WTC11 (cell line): ENCODE measurements at regions not wholly inside any gene's neighbourhood (a gene's known extent, or its start where the extent isn't known, plus 50 kb on each side); places are given as distances from the start of the nearest gene placed in this dataset.

ENCODE experiments used
- JAZF1 ChIP-seq: fragments of 250-450 bp; sonication (Bioruptor Pico); IDR thresholded peaks from 2 replicates; pipeline ENCODE4 v1.9.0; 2021; ENCODE audit warnings: moderate library complexity, mild to moderate bottlenecking, inconsistent platforms
- JUN ChIP-seq: sonication (generic); formaldehyde crosslinking; IDR thresholded peaks from 2 replicates; pipeline ENCODE4 v1.8.0; 2023; ENCODE audit warnings: mild to moderate bottlenecking, missing genetic modification reagents
- KAT7 ChIP-seq: sonication (generic); formaldehyde crosslinking; IDR thresholded peaks from 2 replicates; pipeline ENCODE4 v1.8.1; 2023; ENCODE audit warnings: missing genetic modification reagents, mild to moderate bottlenecking, borderline replicate concordance
- TF ChIP-seq, protein P1 (sequence below): fragments of 200-600 bp; IDR thresholded peaks from 2 replicates; pipeline ENCODE4 v1.8.0; 2022; ENCODE audit warnings: antibody characterized with exemption

DNA sequence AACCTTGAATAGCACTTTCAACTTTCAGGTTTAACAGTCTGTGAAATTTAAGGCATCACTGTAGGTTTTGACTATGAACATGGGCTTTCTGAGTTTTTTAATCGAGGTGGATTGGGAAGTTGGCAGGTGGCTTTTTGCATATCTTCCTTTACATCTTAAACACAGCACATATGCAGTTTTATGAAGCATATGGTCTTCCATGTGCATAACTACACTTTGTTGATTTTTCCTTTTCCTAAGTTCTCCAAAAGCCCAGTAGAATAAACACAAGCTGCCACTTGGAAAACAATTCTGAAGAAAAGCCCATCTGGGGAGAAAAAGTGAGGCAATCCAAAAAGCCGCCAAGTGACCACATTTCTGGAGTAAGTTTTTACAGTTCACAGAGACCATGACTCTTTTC lies 236.5 kb upstream of the IL12B start:
- TF ChIP-seq JUN (CRISPR knock-in tag) (no peak), KAT7 (no peak), JAZF1 (no peak)
- TF ChIP-seq, protein P1, sequence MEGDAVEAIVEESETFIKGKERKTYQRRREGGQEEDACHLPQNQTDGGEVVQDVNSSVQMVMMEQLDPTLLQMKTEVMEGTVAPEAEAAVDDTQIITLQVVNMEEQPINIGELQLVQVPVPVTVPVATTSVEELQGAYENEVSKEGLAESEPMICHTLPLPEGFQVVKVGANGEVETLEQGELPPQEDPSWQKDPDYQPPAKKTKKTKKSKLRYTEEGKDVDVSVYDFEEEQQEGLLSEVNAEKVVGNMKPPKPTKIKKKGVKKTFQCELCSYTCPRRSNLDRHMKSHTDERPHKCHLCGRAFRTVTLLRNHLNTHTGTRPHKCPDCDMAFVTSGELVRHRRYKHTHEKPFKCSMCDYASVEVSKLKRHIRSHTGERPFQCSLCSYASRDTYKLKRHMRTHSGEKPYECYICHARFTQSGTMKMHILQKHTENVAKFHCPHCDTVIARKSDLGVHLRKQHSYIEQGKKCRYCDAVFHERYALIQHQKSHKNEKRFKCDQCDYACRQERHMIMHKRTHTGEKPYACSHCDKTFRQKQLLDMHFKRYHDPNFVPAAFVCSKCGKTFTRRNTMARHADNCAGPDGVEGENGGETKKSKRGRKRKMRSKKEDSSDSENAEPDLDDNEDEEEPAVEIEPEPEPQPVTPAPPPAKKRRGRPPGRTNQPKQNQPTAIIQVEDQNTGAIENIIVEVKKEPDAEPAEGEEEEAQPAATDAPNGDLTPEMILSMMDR: no peak
